A673 (cell line): ENCODE measurements at regions not wholly inside any gene's neighbourhood (a gene's known extent, or its start where the extent isn't known, plus 50 kb on each side); places are given as distances from the start of the nearest gene placed in this dataset.

Experiments used
- CTCF ChIP-seq: fragments of 300-800, 200-600 bp; sonication (generic); conservative IDR thresholded peaks from 2 replicates; pipeline ENCODE4 v1.5.1; 2017; ENCODE audit warnings: low read depth, mild to moderate bottlenecking, antibody characterized with exemption, low read length, moderate library complexity, mixed read lengths
- EZH2 ChIP-seq: fragments of 200-600 bp; sonication (generic); IDR thresholded peaks from 2 replicates; pipeline ENCODE4 v1.6.1; 2017; ENCODE audit warnings: borderline replicate concordance, low read depth, mild to moderate bottlenecking, mixed read lengths, antibody characterized with exemption, low read length; ENCODE audit not compliant: poor library complexity, severe bottlenecking

- TF ChIP-seq CTCF = no peak
- no peak for TF ChIP-seq EZH2
These were observed 163.2 kb downstream of the SPCS3 start for GRCh38 chr4:176482972-176483371.
